ENCODE measurements at regions not wholly inside any gene's neighbourhood (a gene's known extent, or its start where the extent isn't known, plus 50 kb on each side); places are given as distances from the start of the nearest gene placed in this dataset.

DNA sequence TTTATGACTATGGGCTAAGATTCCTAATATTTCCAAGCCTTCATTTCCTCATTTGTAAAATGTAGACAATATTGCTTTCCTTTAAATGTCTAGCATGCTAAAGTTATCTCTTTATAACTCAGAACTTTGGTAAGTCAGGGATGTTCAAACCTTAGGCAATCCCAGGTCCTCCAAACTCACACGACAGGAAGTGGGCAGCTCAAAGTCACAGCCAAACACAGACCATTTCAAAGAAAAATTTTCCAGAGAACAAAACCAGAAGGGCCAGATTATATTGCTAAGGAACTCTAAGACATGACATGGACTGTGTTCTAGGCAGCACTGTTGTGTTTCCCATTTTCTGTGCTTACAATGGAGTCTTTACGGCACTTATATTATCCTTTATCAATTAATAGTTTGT is 87.8 kb upstream of the DYNC1I1 start:
- ATAC-seq: no peak
- no peak overlapping the region for H3K27ac ChIP-seq (ENCODE audit: extremely low read length, insufficient read depth, low read length)
- TF ChIP-seq ZZZ3 (CRISPR knock-in tag; IDR thresholded peaks at IDR 0.05; ENCODE audit: borderline replicate concordance) (no peak), AKAP8 (CRISPR knock-in tag; IDR thresholded peaks at IDR 0.05) (no peak), ELF4 (CRISPR knock-in tag; IDR thresholded peaks at IDR 0.05; ENCODE audit: borderline replicate concordance) (no peak), SP1 (IDR thresholded peaks at IDR 0.05) (no peak), SP1 (CRISPR knock-in tag; IDR thresholded peaks at IDR 0.05) (no peak), ZNF274 (CRISPR knock-in tag; IDR thresholded peaks at IDR 0.05) (no peak)
- TF ChIP-seq, protein P1, sequence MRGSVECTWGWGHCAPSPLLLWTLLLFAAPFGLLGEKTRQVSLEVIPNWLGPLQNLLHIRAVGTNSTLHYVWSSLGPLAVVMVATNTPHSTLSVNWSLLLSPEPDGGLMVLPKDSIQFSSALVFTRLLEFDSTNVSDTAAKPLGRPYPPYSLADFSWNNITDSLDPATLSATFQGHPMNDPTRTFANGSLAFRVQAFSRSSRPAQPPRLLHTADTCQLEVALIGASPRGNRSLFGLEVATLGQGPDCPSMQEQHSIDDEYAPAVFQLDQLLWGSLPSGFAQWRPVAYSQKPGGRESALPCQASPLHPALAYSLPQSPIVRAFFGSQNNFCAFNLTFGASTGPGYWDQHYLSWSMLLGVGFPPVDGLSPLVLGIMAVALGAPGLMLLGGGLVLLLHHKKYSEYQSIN (CRISPR knock-in tag; IDR thresholded peaks at IDR 0.05; ENCODE audit: borderline replicate concordance): no peak
- TF ChIP-seq, protein P2, sequence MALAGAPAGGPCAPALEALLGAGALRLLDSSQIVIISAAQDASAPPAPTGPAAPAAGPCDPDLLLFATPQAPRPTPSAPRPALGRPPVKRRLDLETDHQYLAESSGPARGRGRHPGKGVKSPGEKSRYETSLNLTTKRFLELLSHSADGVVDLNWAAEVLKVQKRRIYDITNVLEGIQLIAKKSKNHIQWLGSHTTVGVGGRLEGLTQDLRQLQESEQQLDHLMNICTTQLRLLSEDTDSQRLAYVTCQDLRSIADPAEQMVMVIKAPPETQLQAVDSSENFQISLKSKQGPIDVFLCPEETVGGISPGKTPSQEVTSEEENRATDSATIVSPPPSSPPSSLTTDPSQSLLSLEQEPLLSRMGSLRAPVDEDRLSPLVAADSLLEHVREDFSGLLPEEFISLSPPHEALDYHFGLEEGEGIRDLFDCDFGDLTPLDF (CRISPR knock-in tag; IDR thresholded peaks at IDR 0.05): no peak
- 24% methylated on average over 2 of the region's 2 CpGs for WGBS (ENCODE audit: low lambda C conversion rate)
- no peak for DNase-seq (ENCODE audit: low spot score)
- no peak overlapping the region for H3K4me3 ChIP-seq (replicated peaks in 1 of 3; ENCODE audit: insufficient read depth in 1 of 3, low read depth in 2 of 3, low read length in 3 of 3)
- BruUV-seq (replicated peaks): no TSS peak
- H3K4me2 ChIP-seq (ENCODE audit: low read depth, low read length): no peak overlapping the region
- in situ Hi-C loops (cut with HindIII; ENCODE audit: extremely low pct_ligation_motif_present, low pct_unique_long_range_greater_than_20kb) (loop anchor here (25.0 kb wide), 2 partner anchors 347 to 1397 kb away; no protein-coding TSS in a partner anchor), intact Hi-C loops (cut with micrococcal nuclease; ENCODE audit: unreplicated experiment) (loop anchor here (1.0 kb wide), 1 partner anchor 139 kb away; no protein-coding TSS in a partner anchor)
- no peak overlapping the region for H3K9ac ChIP-seq (ENCODE audit: insufficient read depth, low read depth, low read length)
- ChIA-PET POLR2A (no interaction called here), CTCF (ENCODE audit: low intra/inter-chr PET ratio, low total read pairs) (interaction anchor here (1.2 to 11.0 kb wide), 3 partner anchors 140 to 172 kb away, joined by 5 to 150 read pairs (median 12); no protein-coding TSS in a partner anchor)
- H3K79me2 ChIP-seq (ENCODE audit: insufficient read depth, low read length): no peaks in the 10 kb centered on the region
- no peaks in the 10 kb centered on the region for H3K27me3 ChIP-seq (ENCODE audit: control insufficient read depth in 1 of 2, insufficient read depth in 2 of 2, low read length in 2 of 2)
- no peaks in the 10 kb centered on the region for H3K9me3 ChIP-seq (ENCODE audit: low read length)
- H2AFZ ChIP-seq (ENCODE audit: low read length): no peak overlapping the region
- no peaks in the 10 kb centered on the region for H3K4me1 ChIP-seq (ENCODE audit: insufficient read depth, low read length)
- H3K36me3 ChIP-seq (replicated peaks in 1 of 2; ENCODE audit: control insufficient read depth in 1 of 2, insufficient read depth in 2 of 2, low read length in 2 of 2): no peaks in the 10 kb centered on the region
- H4K20me1 ChIP-seq (ENCODE audit: insufficient read depth, low read length): no peaks in the 10 kb centered on the region
- FAIRE-seq: no peak
